GM23338 (cell line): ENCODE measurements at regions not wholly inside any gene's neighbourhood (a gene's known extent, or its start where the extent isn't known, plus 50 kb on each side); places are given as distances from the start of the nearest gene placed in this dataset.

ENCODE experiments used
- ATAC-seq: fragments of 200-7000 bp; cut with Tn5 transposase; 3 replicates; pipeline ENCODE4 v1.9.1; 2020
- DNase-seq: peaks from one replicate; pipeline ENCODE4 v3.0.0-alpha.2; 2015; ENCODE audit warnings: low spot score
- H2AFZ ChIP-seq: fragments of 200-600 bp; sonication (generic); 2 replicates; pipeline ENCODE4 v1.8.0; 2016; ENCODE audit warnings: antibody characterized with exemption, mild to moderate bottlenecking, moderate library complexity
- H3F3A ChIP-seq: fragments of 200-600 bp; sonication (generic); replicated peaks from 2 replicates; pipeline ENCODE4 v1.8.0; 2017; ENCODE audit warnings: antibody characterized with exemption, mixed run types, low read depth
- H3K27ac ChIP-seq: fragments of 200-600 bp; sonication (generic); 2 replicates; pipeline ENCODE4 v1.6.1; 2016; ENCODE audit warnings: low read depth
- H3K27me3 ChIP-seq: fragments of 200-600 bp; sonication (generic); 2 replicates; pipeline ENCODE4 v1.8.0; 2016; ENCODE audit warnings: mild to moderate bottlenecking, mixed run types, moderate library complexity; ENCODE audit not compliant: insufficient read depth
- H3K36me3 ChIP-seq: fragments of 200-600 bp; sonication (generic); 2 replicates; pipeline ENCODE4 v1.8.0; 2016; ENCODE audit warnings: mild to moderate bottlenecking; ENCODE audit not compliant: insufficient read depth
- H3K4me1 ChIP-seq: fragments of 200-600 bp; sonication (generic); 2 replicates; pipeline ENCODE4 v1.8.0; 2016; ENCODE audit warnings: mild to moderate bottlenecking, moderate library complexity; ENCODE audit not compliant: insufficient read depth
- H3K4me2 ChIP-seq: fragments of 200-600 bp; sonication (generic); 2 replicates; pipeline ENCODE4 v1.7.1; 2017; ENCODE audit warnings: mixed run types
- H3K4me3 ChIP-seq: fragments of 200-600 bp; sonication (generic); 2 replicates; pipeline ENCODE4 v1.6.1; 2016; ENCODE audit warnings: mixed run types
- H3K79me2 ChIP-seq: fragments of 200-600 bp; sonication (generic); replicated peaks from 2 replicates; pipeline ENCODE4 v1.8.0; 2017; ENCODE audit warnings: mild to moderate bottlenecking; ENCODE audit not compliant: insufficient read depth
- H3K9me2 ChIP-seq: fragments of 200-600 bp; sonication (generic); 2 replicates; pipeline ENCODE4 v1.8.0; 2017; ENCODE audit not compliant: insufficient read depth
- H4K20me1 ChIP-seq: fragments of 200-600 bp; sonication (generic); replicated peaks from 2 replicates; pipeline ENCODE4 v1.8.0; 2017; ENCODE audit warnings: mild to moderate bottlenecking; ENCODE audit not compliant: insufficient read depth
- H3K27ac Mint-ChIP-seq: 2 replicates; pipeline ENCODE4 v1.8.0; 2020; ENCODE audit warnings: inconsistent platforms, mild to moderate bottlenecking, moderate library complexity, mixed read lengths
- H3K27me3 Mint-ChIP-seq: 3 replicates; pipeline ENCODE4 v1.8.0; 2022; ENCODE audit warnings: low read depth, mild to moderate bottlenecking, moderate library complexity, mixed read lengths, inconsistent platforms; ENCODE audit not compliant: insufficient read depth, poor library complexity
- H3K36me3 Mint-ChIP-seq: 3 replicates; pipeline ENCODE4 v1.8.0; 2021; ENCODE audit warnings: low read depth, mild to moderate bottlenecking, inconsistent platforms, moderate library complexity, mixed read lengths
- H3K4me1 Mint-ChIP-seq: 3 replicates; pipeline ENCODE4 v1.8.0; 2020; ENCODE audit warnings: mild to moderate bottlenecking, inconsistent platforms, mixed read lengths
- H3K4me3 Mint-ChIP-seq: 3 replicates; pipeline ENCODE4 v1.8.0; 2021; ENCODE audit warnings: moderate library complexity, mild to moderate bottlenecking, inconsistent platforms, mixed read lengths
- H3K9me3 Mint-ChIP-seq: 3 replicates; pipeline ENCODE4 v1.8.0; 2020; ENCODE audit warnings: moderate library complexity, mild to moderate bottlenecking, inconsistent platforms, mixed read lengths
- CREB1 ChIP-seq: fragments of 250-450 bp; sonication (Bioruptor Pico); IDR thresholded peaks from 2 replicates; pipeline ENCODE4 v1.5.0; 2020; ENCODE audit warnings: low read depth, mild to moderate bottlenecking, moderate library complexity
- CTCF ChIP-seq, 2 experiments: fragments of 200-600 bp in 1 of 2; sonication (generic) in 1 of 2; conservative IDR thresholded peaks; 2 replicates each; pipeline versions ENCODE4 v1.5.1 to v1.6.1; 2016 to 2017; ENCODE audit warnings: antibody characterized with exemption in 2 of 2, low read depth in 2 of 2, mild to moderate bottlenecking in 2 of 2, moderate library complexity in 1 of 2
- EZH2 ChIP-seq: fragments of 200-600 bp; sonication (generic); IDR thresholded peaks from one replicate; pipeline ENCODE4 v1.8.0; 2017; ENCODE audit warnings: antibody characterized with exemption, mild to moderate bottlenecking, low read depth; ENCODE audit not compliant: unreplicated experiment
- EZH2phosphoT487 ChIP-seq: fragments of 200-600 bp; sonication (generic); IDR thresholded peaks from one replicate; pipeline ENCODE4 v1.8.1; 2018; ENCODE audit warnings: antibody characterized with exemption; ENCODE audit not compliant: unreplicated experiment
- JUNB ChIP-seq: IDR thresholded peaks from one replicate; pipeline ENCODE4 v1.6.1; 2016; ENCODE audit warnings: antibody characterized with exemption; ENCODE audit not compliant: unreplicated experiment
- NANOG ChIP-seq: IDR thresholded peaks from 2 replicates; pipeline ENCODE4 v1.6.1; 2016; ENCODE audit warnings: antibody characterized with exemption, borderline replicate concordance
- POLR2AphosphoS5 ChIP-seq: IDR thresholded peaks from 2 replicates; pipeline ENCODE4 v1.6.1; 2016; ENCODE audit warnings: antibody characterized with exemption, low read depth
- STAT1 ChIP-seq: IDR thresholded peaks from one replicate; pipeline ENCODE4 v1.6.1; 2016; ENCODE audit warnings: antibody characterized with exemption; ENCODE audit not compliant: unreplicated experiment
- ZNF114 ChIP-seq: fragments of 250-450 bp; sonication (Bioruptor Pico); IDR thresholded peaks from 2 replicates; pipeline ENCODE4 v1.5.0; 2020; ENCODE audit warnings: mild to moderate bottlenecking, moderate library complexity
- ZNF331 ChIP-seq: fragments of 250-450 bp; sonication (Bioruptor Pico); IDR thresholded peaks from 2 replicates; pipeline ENCODE4 v1.5.0; 2020; ENCODE audit warnings: low read depth, mild to moderate bottlenecking, moderate library complexity
- ZNF462 ChIP-seq: fragments of 250-450 bp; sonication (Bioruptor Pico); IDR thresholded peaks from 2 replicates; pipeline ENCODE4 v1.5.0; 2020; ENCODE audit warnings: mild to moderate bottlenecking, moderate library complexity
- TF ChIP-seq, protein P1 (sequence below): IDR thresholded peaks from one replicate; pipeline ENCODE4 v1.6.1; 2018; ENCODE audit warnings: antibody characterized with exemption; ENCODE audit not compliant: unreplicated experiment
- TF ChIP-seq, protein P2 (sequence below): IDR thresholded peaks from 2 replicates; pipeline ENCODE4 v1.6.1; 2016; ENCODE audit warnings: antibody characterized with exemption

- no peaks in the 10 kb centered on the region for H3K27me3 ChIP-seq
Observed at GRCh38 chr4:189200353-189200752, 740.3 kb upstream of the FRG1 start.

More at GRCh38 chr4:189200353-189200752, 740.3 kb upstream of the FRG1 start:
- H3K4me2 ChIP-seq: no peak overlapping the region
- H3K4me1 ChIP-seq: no peaks in the 10 kb centered on the region
- Mint-ChIP-seq H3K27ac (no peak overlapping the region), H3K27me3 (peaks cover 6% of the 10 kb centered on the region), H3K36me3 (no peaks in the 10 kb centered on the region; the same call in 2 of the 3 replicates), H3K9me3 (no peaks in the 10 kb centered on the region), H3K4me1 (peaks cover 13% of the 10 kb centered on the region), H3K4me3 (no peak overlapping the region)
- H3F3A ChIP-seq: no peaks in the 10 kb centered on the region
- peaks cover 12% of the 10 kb centered on the region for H3K9me2 ChIP-seq
- H4K20me1 ChIP-seq: no peaks in the 10 kb centered on the region
- no peak overlapping the region for H3K27ac ChIP-seq
- ATAC-seq (no peak), DNase-seq (no peak)
- no peaks in the 10 kb centered on the region for H3K36me3 ChIP-seq
- no peak for TF ChIP-seq EZH2phosphoT487
- TF ChIP-seq CREB1: no peak
- TF ChIP-seq NANOG: no peak
- TF ChIP-seq STAT1: no peak
- TF ChIP-seq JUNB: no peak
- TF ChIP-seq, protein P1, sequence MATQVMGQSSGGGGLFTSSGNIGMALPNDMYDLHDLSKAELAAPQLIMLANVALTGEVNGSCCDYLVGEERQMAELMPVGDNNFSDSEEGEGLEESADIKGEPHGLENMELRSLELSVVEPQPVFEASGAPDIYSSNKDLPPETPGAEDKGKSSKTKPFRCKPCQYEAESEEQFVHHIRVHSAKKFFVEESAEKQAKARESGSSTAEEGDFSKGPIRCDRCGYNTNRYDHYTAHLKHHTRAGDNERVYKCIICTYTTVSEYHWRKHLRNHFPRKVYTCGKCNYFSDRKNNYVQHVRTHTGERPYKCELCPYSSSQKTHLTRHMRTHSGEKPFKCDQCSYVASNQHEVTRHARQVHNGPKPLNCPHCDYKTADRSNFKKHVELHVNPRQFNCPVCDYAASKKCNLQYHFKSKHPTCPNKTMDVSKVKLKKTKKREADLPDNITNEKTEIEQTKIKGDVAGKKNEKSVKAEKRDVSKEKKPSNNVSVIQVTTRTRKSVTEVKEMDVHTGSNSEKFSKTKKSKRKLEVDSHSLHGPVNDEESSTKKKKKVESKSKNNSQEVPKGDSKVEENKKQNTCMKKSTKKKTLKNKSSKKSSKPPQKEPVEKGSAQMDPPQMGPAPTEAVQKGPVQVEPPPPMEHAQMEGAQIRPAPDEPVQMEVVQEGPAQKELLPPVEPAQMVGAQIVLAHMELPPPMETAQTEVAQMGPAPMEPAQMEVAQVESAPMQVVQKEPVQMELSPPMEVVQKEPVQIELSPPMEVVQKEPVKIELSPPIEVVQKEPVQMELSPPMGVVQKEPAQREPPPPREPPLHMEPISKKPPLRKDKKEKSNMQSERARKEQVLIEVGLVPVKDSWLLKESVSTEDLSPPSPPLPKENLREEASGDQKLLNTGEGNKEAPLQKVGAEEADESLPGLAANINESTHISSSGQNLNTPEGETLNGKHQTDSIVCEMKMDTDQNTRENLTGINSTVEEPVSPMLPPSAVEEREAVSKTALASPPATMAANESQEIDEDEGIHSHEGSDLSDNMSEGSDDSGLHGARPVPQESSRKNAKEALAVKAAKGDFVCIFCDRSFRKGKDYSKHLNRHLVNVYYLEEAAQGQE: no peak
- no peak for TF ChIP-seq ZNF331
- TF ChIP-seq ZNF462: no peak
- TF ChIP-seq EZH2: no peak
- TF ChIP-seq POLR2AphosphoS5: no peak
- TF ChIP-seq, protein P2, sequence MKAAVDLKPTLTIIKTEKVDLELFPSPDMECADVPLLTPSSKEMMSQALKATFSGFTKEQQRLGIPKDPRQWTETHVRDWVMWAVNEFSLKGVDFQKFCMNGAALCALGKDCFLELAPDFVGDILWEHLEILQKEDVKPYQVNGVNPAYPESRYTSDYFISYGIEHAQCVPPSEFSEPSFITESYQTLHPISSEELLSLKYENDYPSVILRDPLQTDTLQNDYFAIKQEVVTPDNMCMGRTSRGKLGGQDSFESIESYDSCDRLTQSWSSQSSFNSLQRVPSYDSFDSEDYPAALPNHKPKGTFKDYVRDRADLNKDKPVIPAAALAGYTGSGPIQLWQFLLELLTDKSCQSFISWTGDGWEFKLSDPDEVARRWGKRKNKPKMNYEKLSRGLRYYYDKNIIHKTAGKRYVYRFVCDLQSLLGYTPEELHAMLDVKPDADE: no peak
- no peak for TF ChIP-seq ZNF114 (CRISPR knock-in tag)
- TF ChIP-seq CTCF (conservative IDR thresholded peaks at IDR 0.05; ENCODE audit: low read depth in 2 of 2): no peak
- H2AFZ ChIP-seq: no peak overlapping the region
- no peaks in the 10 kb centered on the region for H3K79me2 ChIP-seq
- H3K4me3 ChIP-seq: no peak overlapping the region
